NT2/D1 (cell line): ENCODE measurements at regions not wholly inside any gene's neighbourhood (a gene's known extent, or its start where the extent isn't known, plus 50 kb on each side); places are given as distances from the start of the nearest gene placed in this dataset.

Experiments used
- SUZ12 ChIP-seq: IDR thresholded peaks from 2 replicates; pipeline ENCODE4 v1.6.1; 2011; ENCODE audit not compliant: insufficient read length, insufficient read depth; ENCODE audit errors: extremely low read depth
- YY1 ChIP-seq: IDR thresholded peaks from 2 replicates; pipeline ENCODE4 v1.6.1; 2011; ENCODE audit not compliant: insufficient read length, insufficient read depth

- TF ChIP-seq YY1: no peak
- TF ChIP-seq SUZ12: no peak
These were observed 660.8 kb downstream of the TBC1D22A start for GRCh38 chr22:47423266-47423665.
